Stimulated activated CD4-positive, alpha-beta T cell treated with anti-CD3 and anti-CD28 coated beads, Interleukin-15, amount 100 ng/mL, for 24 hours (primary cell): ENCODE measurements at regions not wholly inside any gene's neighbourhood (a gene's known extent, or its start where the extent isn't known, plus 50 kb on each side); places are given as distances from the start of the nearest gene placed in this dataset.

Experiments used
- DNase-seq: peaks from one replicate; pipeline ENCODE4 v3.0.0-alpha.2; 2020

- no peak for DNase-seq
Observed at GRCh38 chr4:110967936-110968335, 345.1 kb upstream of the PITX2 start.

DNA sequence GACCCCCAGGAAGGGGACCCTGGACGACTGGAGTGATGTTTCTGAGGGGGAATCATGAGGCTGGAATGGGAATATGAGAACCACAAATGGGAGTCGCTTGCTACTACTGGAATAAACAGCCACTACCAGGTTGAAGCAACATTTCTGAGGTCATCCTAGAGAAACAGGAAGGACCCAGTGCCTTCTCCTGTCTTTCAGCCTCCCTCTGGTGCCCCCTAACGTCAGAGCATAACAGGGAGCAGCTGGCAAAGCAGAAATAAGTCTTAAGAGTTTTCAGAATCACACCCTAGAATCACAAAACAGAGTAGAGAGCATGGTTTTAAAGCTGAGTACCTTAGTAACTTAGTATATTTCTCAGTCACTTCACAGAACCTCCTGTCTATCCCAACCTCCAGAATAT lies 347.8 kb upstream of the PITX2 start:
- DNase-seq, result peak; percentile 3

DNA sequence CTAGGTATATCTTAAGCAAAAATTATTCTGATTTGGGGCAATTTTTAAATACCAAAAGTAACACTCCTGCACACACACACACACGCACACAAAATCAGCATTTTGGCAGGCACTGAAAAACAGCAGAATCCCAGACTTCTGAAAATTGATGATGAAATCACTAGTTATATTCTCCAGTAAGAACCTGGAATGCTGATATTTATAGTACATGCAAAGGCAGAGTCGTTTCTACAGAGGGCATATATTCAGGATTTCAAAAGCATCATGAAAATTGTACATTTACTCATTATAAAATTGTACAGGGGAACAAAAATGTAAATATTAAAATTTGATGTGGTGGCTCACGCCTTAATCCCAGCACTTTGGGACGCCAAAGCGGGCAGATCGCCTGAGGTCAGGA lies 352.5 kb upstream of the PITX2 start:
- DNase-seq, result no peak

DNA sequence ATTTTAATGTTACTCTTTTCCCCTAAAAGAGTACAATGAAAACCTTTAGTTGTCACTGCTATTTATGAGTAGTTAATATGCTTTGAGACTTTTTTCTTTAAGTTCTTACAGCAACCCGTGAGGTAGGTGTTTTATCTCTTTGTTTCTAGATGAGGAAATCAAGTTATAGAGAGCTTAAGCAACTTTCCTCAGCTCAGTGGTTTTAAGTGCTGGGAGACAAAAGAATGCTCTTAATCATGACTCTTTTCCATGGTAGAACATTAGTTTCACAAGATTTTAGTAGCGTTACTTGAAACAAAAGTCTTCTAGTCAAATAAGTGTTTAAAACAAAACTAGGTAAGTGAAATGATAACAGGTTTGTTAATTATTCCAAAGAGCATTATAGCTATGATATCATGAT lies 354.7 kb upstream of the PITX2 start:
- no peak for DNase-seq

DNA sequence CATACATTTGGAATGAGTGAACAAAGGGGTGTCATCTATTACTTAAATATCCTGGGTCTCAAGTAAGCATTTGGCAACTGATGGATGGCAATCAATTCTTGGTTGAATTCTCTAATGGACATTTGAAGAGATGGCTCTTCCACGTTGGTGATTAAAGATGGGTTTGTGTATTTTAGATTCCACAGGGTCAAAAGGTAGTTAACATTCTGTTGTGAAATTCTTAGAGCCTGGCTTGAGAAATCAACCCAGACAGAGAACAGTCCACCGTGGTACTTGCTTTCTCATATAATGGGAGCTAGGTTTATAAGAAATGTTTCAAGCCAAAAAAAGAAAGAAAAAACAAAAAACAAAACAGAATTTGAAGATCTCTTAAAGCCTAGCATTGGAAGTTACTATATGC lies 355.9 kb upstream of the PITX2 start:
- no peak for DNase-seq

DNA sequence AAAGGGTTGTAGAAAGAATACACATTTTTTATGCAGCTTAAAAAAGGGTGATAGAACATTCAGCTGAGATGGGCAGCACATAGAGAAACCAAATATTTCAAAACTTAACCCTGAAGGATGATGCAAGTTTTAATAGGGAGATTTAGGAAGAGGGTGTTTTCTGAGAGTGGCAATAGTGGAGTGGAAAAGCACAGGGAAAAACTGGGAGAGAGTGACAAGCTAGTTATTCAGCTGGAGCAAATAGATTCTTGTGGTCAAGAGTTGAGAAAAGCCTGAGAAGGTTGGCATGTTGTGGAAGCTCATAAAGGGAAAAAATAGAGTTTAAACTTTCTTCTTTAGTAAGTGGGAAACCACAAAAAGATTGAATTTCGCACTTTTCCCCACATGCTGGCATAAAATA lies 359.6 kb upstream of the PITX2 start:
- DNase-seq, result no peak

DNA sequence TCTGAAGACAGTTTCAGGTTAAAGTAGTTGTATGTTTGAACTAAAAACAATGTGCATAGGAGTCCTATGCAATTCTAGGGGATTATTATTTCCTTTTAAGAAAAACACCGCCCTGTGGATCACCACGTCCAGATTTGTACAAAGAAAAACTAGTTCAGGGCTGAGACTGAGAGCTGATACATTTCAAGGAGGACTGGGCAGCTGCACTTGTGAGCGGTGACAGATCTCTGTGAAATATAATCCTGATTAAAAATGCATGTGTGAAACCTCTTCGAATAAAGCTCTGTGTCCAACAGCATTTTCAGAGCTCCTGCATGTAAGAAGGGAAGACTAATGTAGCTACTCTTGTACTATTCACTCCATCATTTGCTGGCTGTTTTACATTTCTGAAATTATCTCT lies 365.8 kb upstream of the PITX2 start:
- DNase-seq, result no peak

DNA sequence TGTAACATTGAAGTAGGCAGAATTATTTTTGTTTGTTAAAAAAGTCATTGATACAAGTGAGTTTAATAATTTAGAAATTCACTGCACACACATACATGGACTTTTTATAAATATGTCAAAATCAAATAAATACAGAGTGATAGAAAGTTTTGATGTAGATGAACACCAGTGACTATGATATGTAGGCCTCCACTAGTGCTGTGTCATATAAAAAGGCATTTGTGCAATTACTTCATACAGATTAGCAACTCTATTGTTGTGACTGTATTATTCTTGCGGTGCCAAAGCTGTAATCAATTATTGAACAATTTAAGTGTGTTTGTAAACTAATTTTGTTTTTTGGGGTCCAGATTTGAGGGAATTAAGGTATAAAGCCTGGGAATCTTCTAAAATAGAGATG lies 366.2 kb upstream of the PITX2 start:
- DNase-seq, result no peak

DNA sequence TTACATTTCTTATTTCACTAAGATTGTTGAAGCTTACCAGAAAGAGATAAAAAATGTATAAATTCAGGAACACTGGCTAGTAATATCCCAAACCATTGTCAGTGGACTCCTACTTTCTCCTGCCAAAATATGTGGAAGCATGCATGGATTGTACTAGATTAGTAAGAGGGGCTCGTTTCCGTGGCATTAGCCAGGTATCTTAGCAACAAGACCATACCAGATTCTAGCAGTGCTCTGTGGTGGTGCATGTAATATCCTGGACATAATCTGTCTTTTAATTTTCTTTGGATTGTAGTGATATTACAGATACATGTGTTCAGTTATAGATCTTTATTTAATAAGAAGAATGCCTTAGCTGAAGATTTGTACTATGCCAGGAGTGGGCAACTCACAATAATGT lies 371.9 kb upstream of the PITX2 start:
- DNase-seq, result no peak

DNA sequence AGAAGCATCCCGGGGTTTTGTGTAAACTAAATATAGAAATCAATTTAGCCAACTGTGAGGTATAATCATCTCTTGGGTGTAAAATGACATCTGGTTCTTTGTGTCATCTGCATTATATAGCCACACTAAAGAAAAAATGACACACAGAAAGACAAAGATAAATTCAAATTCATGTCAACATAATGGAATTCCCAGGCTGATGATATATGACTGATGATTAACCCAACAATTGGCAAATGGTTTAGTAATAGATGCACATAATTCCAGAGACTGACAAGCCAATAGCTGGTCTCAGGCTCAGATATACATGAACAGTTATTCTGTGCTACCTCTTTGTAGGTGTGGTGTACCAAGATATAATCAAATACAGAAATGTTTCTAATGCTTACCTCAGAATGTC lies 375.4 kb upstream of the PITX2 start:
- DNase-seq, result no peak

- no peak for DNase-seq
Observed at GRCh38 chr4:111011458-111011857, 388.6 kb upstream of the PITX2 start.

- no peak for DNase-seq
Observed at GRCh38 chr4:111013846-111014245, 391.0 kb upstream of the PITX2 start.

- no peak for DNase-seq
Observed at GRCh38 chr4:111014537-111014936, 391.7 kb upstream of the PITX2 start.

- DNase-seq, result no peak
Observed at GRCh38 chr4:111016416-111016815, 393.5 kb upstream of the PITX2 start.

DNA sequence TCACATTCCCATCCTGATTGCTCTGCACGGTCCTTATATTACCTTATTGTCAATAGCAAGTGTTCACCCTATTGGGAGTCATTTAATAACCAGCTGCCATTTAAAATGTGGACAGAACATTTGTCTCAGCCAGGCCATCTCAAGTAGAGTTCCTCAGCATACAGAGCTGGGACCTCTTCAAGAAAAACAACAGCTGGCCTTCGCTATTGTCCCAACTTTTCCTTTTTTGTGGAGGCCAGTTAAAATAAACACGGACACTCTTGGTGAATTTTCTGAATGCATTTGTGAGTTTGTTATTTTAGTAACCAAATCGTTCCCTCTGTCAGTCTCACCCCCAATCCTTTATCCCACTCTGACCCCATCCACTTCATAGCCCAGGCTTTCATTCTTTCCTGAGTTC lies 395.3 kb upstream of the PITX2 start:
- no peak for DNase-seq

- DNase-seq, result no peak
Observed at GRCh38 chr4:111020476-111020875, 397.6 kb upstream of the PITX2 start.

DNA sequence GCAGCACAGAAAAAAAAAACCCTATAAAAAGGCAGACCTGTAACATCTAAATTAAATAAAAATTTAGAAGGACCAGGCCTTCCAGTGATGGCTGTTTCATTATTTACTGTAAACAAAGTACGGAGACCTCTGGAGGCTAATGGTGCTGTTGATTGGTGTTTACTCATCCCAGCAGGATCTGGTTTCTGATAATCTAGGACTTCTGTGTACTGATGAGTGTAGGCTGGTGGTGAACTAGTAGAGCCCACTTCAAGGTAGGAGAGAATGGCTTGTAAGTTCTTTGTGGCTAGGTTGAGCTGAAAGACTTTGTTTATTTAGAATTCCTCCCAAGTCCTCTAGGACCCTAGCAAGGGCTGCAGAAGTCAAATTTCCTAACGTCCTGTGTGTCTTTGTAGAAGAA lies 398.1 kb upstream of the PITX2 start:
- no peak for DNase-seq

- no peak for DNase-seq
Observed at GRCh38 chr4:111022758-111023157, 399.9 kb upstream of the PITX2 start.

DNA sequence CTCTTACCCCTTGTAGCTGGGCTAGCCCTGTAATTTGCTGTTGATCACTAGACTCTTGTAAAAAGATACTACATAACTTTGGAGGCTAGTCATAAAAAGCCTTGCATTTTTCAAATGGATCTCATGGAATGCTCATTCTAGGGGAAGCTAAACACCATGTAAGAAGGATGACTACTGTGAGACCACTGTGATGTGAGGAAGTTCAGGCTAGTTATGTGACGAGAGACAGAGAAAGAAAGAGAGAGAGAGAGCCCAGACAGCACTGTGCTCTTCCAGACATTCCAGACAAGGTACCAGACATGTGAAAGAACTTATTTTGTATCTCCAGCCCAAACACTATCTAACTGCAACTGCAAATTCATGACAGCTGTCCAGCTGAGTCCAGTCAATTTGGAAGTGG lies 404.6 kb upstream of the PITX2 start:
- no peak for DNase-seq

- no peak for DNase-seq
Observed at GRCh38 chr4:111028795-111029194, 405.9 kb upstream of the PITX2 start.

- no peak for DNase-seq
Observed at GRCh38 chr4:111031001-111031579, 408.2 kb upstream of the PITX2 start.

GRCh38 chr4:111031596-111031995 lies 408.7 kb upstream of the PITX2 start:
- no peak for DNase-seq

DNA sequence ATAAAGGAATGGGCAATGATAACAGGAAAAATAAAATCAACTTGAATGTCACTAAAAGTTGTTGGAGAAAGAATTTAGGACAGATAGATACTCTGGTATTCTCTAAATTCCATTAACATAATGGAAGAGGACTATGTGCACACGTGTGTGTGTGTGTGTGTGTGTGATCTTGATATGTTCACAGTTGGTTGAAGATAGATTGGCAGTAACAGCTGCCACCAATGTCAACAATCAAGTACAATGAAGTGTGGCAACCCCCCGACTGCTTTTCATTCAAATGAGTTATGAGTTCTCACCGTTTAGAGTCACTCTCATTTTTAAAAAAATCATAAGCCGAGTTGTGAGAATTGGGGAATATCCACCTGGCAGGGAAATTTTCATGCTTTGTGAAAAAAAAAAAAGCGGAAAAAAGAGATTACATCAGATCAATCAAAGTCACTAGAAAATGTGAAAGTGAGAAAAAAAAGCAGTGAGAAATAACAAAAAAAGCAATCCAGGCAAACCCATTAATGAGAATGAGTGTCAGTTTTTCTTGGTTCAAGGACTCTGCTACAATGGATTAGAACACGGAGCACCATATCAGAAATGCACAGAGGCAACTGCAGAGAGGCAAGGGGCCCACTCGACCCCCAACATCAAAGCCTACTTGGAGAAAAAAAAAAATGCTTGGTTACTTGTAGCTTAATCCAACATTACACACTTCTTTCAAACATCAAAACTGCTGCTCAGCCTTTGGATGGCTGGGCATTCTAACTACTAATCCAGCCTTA lies 414.9 kb upstream of the PITX2 start:
- no peak for DNase-seq

DNA sequence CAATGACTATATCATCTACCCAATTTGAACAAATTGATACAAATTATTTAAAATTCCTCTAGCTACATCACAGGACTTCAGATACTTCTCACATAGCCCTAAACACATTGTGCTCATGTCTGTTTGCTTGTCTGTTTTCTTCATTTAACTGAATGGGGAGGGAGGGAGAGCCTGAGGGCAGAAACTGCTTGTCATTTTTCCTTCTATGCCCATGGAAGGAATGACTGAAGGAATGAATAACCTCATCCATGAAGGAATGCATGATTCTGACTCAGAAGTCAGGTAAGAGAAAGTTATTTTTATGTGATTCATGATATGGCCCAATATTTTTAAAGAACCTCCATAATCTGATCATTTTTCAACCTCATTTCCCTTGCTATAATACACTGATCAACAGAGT lies 418.0 kb upstream of the PITX2 start:
- DNase-seq, result no peak

GRCh38 chr4:111043286-111043685 lies 420.4 kb upstream of the PITX2 start:
- DNase-seq, result no peak
